IMR-90 (cell line): ENCODE measurements at regions not wholly inside any gene's neighbourhood (a gene's known extent, or its start where the extent isn't known, plus 50 kb on each side); places are given as distances from the start of the nearest gene placed in this dataset.

Experiments used
- ATAC-seq: fragments of 200-7000 bp; cut with Tn5 transposase; 2 replicates; pipeline ENCODE4 v1.9.1; 2020; ENCODE audit warnings: low read depth, mild to moderate bottlenecking, moderate library complexity
- BruUV-seq: library from RNA; stranded (reverse); fragments of 400-500 nt; replicated peaks from 2 replicates; lab custom pipeline; 2021; lab: Mats Ljungman, UMichigan
- CTCF ChIA-PET: fragments of 300-600 bp; formaldehyde crosslinking; extraction: SDS; loops from one replicate; lab custom pipeline; 2021; ENCODE audit warnings: antibody characterized with exemption; lab: Yijun Ruan, JAX
- POLR2A ChIA-PET: fragments of 300-600 bp; sonication (Branson Sonifier 250); formaldehyde crosslinking; loops from one replicate; lab custom pipeline; 2022; ENCODE audit warnings: antibody characterized with exemption; ENCODE audit not compliant: unreplicated experiment; lab: Charles Lee
- DNase-seq: peaks from one replicate; pipeline ENCODE4 v3.0.0; 2013
- H2AFZ ChIP-seq: replicated peaks from 2 replicates; pipeline ENCODE3; 2013; ENCODE audit warnings: low read length, mild to moderate bottlenecking; ENCODE audit not compliant: poor library complexity
- H2AK5ac ChIP-seq: 2 replicates; pipeline ENCODE4 v1.6.1; 2013; ENCODE audit warnings: low read depth, low read length, inconsistent platforms
- H2AK9ac ChIP-seq: replicated peaks from 2 replicates; pipeline ENCODE3; 2013; ENCODE audit warnings: mild to moderate bottlenecking, low read depth, low read length, moderate library complexity; ENCODE audit not compliant: poor library complexity
- H2BK120ac ChIP-seq: 2 replicates; pipeline ENCODE4 v1.6.1; 2013; ENCODE audit warnings: low read depth, low read length, inconsistent platforms
- H2BK15ac ChIP-seq: 3 replicates; pipeline ENCODE4 v1.6.1; 2013; ENCODE audit warnings: low read depth, low read length, inconsistent platforms
- H2BK20ac ChIP-seq: 2 replicates; pipeline ENCODE4 v1.6.1; 2013; ENCODE audit warnings: low read depth, mild to moderate bottlenecking, inconsistent platforms, low read length, moderate library complexity
- H2BK5ac ChIP-seq: 2 replicates; pipeline ENCODE4 v1.6.1; 2013; ENCODE audit warnings: mild to moderate bottlenecking, low read depth, low read length, inconsistent platforms; ENCODE audit not compliant: poor library complexity, severe bottlenecking
- H3K14ac ChIP-seq: replicated peaks from 2 replicates; pipeline ENCODE4 v1.6.1; 2013; ENCODE audit warnings: low read depth, low read length, inconsistent platforms
- H3K18ac ChIP-seq: 2 replicates; pipeline ENCODE4 v1.6.1; 2013; ENCODE audit warnings: low read depth, low read length, control low read depth
- H3K23ac ChIP-seq: 2 replicates; pipeline ENCODE4 v1.6.1; 2013; ENCODE audit warnings: low read depth, low read length, inconsistent platforms
- H3K27ac ChIP-seq: 2 replicates; pipeline ENCODE4 v1.5.1; 2013; ENCODE audit warnings: mild to moderate bottlenecking, control low read depth, low read length; ENCODE audit not compliant: insufficient read depth
- H3K27me3 ChIP-seq: 2 replicates; pipeline ENCODE4 v1.6.1; 2013; ENCODE audit warnings: low read length; ENCODE audit not compliant: control insufficient read depth, insufficient read depth
- H3K36me3 ChIP-seq: 2 replicates; pipeline ENCODE4 v1.6.1; 2013; ENCODE audit warnings: low read length, mixed read lengths; ENCODE audit not compliant: control insufficient read depth, insufficient read depth
- H3K4ac ChIP-seq: 2 replicates; pipeline ENCODE4 v1.6.1; 2013; ENCODE audit warnings: low read depth, low read length, inconsistent platforms
- H3K4me1 ChIP-seq: 2 replicates; pipeline ENCODE4 v1.6.1; 2013; ENCODE audit warnings: low read length, mixed read lengths; ENCODE audit not compliant: control insufficient read depth, insufficient read depth
- H3K4me2 ChIP-seq: 2 replicates; pipeline ENCODE4 v1.6.1; 2013; ENCODE audit warnings: low read depth, mild to moderate bottlenecking, control low read depth, low read length, moderate library complexity
- H3K4me3 ChIP-seq: 2 replicates; pipeline ENCODE4 v1.5.1; 2013; ENCODE audit warnings: low read depth, mild to moderate bottlenecking, control low read depth, low read length, moderate library complexity; ENCODE audit not compliant: insufficient read depth
- H3K56ac ChIP-seq: 2 replicates; pipeline ENCODE4 v1.6.1; 2013; ENCODE audit warnings: low read length, inconsistent platforms; ENCODE audit not compliant: insufficient read depth; ENCODE audit errors: extremely low read depth
- H3K79me1 ChIP-seq, 2 experiments: 2 replicates each; pipeline ENCODE4 v1.6.1; 2013; ENCODE audit warnings: low read length in 2 of 2, inconsistent platforms in 1 of 2, low read depth in 1 of 2
- H3K9ac ChIP-seq: 2 replicates; pipeline ENCODE4 v1.6.1; 2013; ENCODE audit warnings: low read depth, low read length, control low read depth
- H3K9me1 ChIP-seq: 2 replicates; pipeline ENCODE4 v1.6.1; 2013; ENCODE audit warnings: low read length, inconsistent platforms; ENCODE audit not compliant: insufficient read depth
- H3K9me3 ChIP-seq: 2 replicates; pipeline ENCODE4 v1.6.1; 2013; ENCODE audit warnings: low read length; ENCODE audit not compliant: control insufficient read depth, insufficient read depth
- H4K20me1 ChIP-seq: 2 replicates; pipeline ENCODE4 v1.6.1; 2013; ENCODE audit warnings: low read length, inconsistent platforms; ENCODE audit not compliant: insufficient read depth
- H4K5ac ChIP-seq: 2 replicates; pipeline ENCODE4 v1.6.1; 2013; ENCODE audit warnings: mild to moderate bottlenecking, low read depth, low read length, control low read depth
- H4K8ac ChIP-seq, 2 experiments: 2 replicates each; pipeline ENCODE4 v1.6.1; 2013; ENCODE audit warnings: low read depth in 2 of 2, low read length in 2 of 2, control low read depth in 1 of 2, inconsistent platforms in 1 of 2
- H4K91ac ChIP-seq: 2 replicates; pipeline ENCODE4 v1.6.1; 2013; ENCODE audit warnings: low read depth, low read length, inconsistent platforms; ENCODE audit not compliant: insufficient read depth
- CEBPB ChIP-seq: IDR thresholded peaks from 2 replicates; pipeline ENCODE4 v1.6.1; 2012; ENCODE audit warnings: low read depth, low read length, improper control_type of control experiment
- CHD1 ChIP-seq: IDR thresholded peaks from 2 replicates; pipeline ENCODE4 v1.6.1; 2012; ENCODE audit warnings: low read depth, low read length, improper control_type of control experiment
- CTCF ChIP-seq: conservative IDR thresholded peaks from 2 replicates; pipeline ENCODE4 v1.5.1; 2012; ENCODE audit warnings: mild to moderate bottlenecking, low read depth, low read length, improper control_type of control experiment
- ELK1 ChIP-seq: fragments of 150-350 bp; IDR thresholded peaks from 2 replicates; pipeline ENCODE4 v1.6.1; 2016; ENCODE audit warnings: low read depth, mild to moderate bottlenecking, low read length, moderate library complexity, borderline replicate concordance
- FOS ChIP-seq: fragments of 150-350 bp; IDR thresholded peaks from 2 replicates; pipeline ENCODE4 v1.6.1; 2016; ENCODE audit warnings: low read depth, low read length
- MAFK ChIP-seq: IDR thresholded peaks from 2 replicates; pipeline ENCODE4 v1.6.1; 2012; ENCODE audit warnings: low read depth, low read length, improper control_type of control experiment
- MAZ ChIP-seq: IDR thresholded peaks from 2 replicates; pipeline ENCODE4 v1.6.1; 2012; ENCODE audit warnings: low read depth, mild to moderate bottlenecking, low read length, improper control_type of control experiment, moderate library complexity, borderline replicate concordance
- NFE2L2 ChIP-seq: fragments of 150-350 bp; IDR thresholded peaks from 2 replicates; pipeline ENCODE4 v1.6.1; 2016; ENCODE audit warnings: low read depth, mild to moderate bottlenecking, low read length
- POLR2A ChIP-seq: IDR thresholded peaks from 2 replicates; pipeline ENCODE4 v1.6.1; 2012; ENCODE audit warnings: mild to moderate bottlenecking, low read depth, low read length
- RAD21 ChIP-seq: IDR thresholded peaks from 2 replicates; pipeline ENCODE4 v1.6.1; 2012; ENCODE audit warnings: low read length, improper control_type of control experiment
- RCOR1 ChIP-seq: IDR thresholded peaks from 2 replicates; pipeline ENCODE4 v1.6.1; 2012; ENCODE audit warnings: mild to moderate bottlenecking, low read length, improper control_type of control experiment; ENCODE audit not compliant: insufficient replicate concordance
- WGBS, 2 experiments: methylation state at CpG; one replicate each; pipeline versions ENCODE4 v1.1.5 to v1.1.7; 2013; ENCODE audit warnings: missing lambda C conversion rate in 2 of 2; ENCODE audit not compliant: insufficient read length in 1 of 2; ENCODE audit errors: extremely low coverage in 2 of 2; 5-methylcytosine and 5-hydroxymethylcytosine counted together
- dilution Hi-C: fragments of 300-500 bp; cut with HindIII; formaldehyde crosslinking; loops from one replicate; pipeline ENCODE4 v1.14.3; 2018; ENCODE audit warnings: low sequenced_read_pairs; ENCODE audit not compliant: unreplicated experiment
- in situ Hi-C: fragments of 300-500 bp; cut with MboI; formaldehyde crosslinking; loops from 3 replicates; pipeline ENCODE4 v1.14.3; 2019; ENCODE audit warnings: low sequenced_read_pairs, inconsistent platforms, mixed read lengths
- intact Hi-C: fragments of 100-400 bp; cut with micrococcal nuclease; formaldehyde crosslinking; loops from 2 replicates; pipeline ENCODE4 v1.10.0; 2022

GRCh38 chr18:67219821-67220220, 296.7 kb downstream of the DSEL start:
- no peaks in the 10 kb centered on the region for H3K27me3 ChIP-seq
- no peak overlapping the region for H2AFZ ChIP-seq
- H3K9ac ChIP-seq, result no peak overlapping the region
- no peak overlapping the region for H4K8ac ChIP-seq
- no peak overlapping the region for H4K91ac ChIP-seq
- DNase-seq (no peak), ATAC-seq (no peak)
- no peak overlapping the region for H3K23ac ChIP-seq
- H2BK20ac ChIP-seq, result 0 out of 2 replicates have a peak overlapping the region, but pooled peaks have one; percentile 20
- no peak overlapping the region; the same call in 1 of the 2 replicates for H3K4ac ChIP-seq
- H3K9me3 ChIP-seq, result 0 out of 2 replicates have a peak, but pooled peaks cover 1% of the 10 kb centered on the region
- H3K27ac ChIP-seq, result no peak overlapping the region
- no peaks in the 10 kb centered on the region for H3K9me1 ChIP-seq
- dilution Hi-C loops, result no loop called here
- H3K4me1 ChIP-seq, result no peaks in the 10 kb centered on the region
- no peak overlapping the region for H3K4me3 ChIP-seq
- no peaks in the 10 kb centered on the region for H3K79me1 ChIP-seq
- 0 out of 2 replicates have a peak overlapping the region, but pooled peaks have one; percentile 21 for H3K14ac ChIP-seq
- intact Hi-C loops, result loop anchor here (5.0 to 10.0 kb wide), 4 partner anchors 142 to 955 kb away; no protein-coding TSS in a partner anchor
- H3K56ac ChIP-seq, result no peak overlapping the region
- no peak overlapping the region; the same call in 2 of the 3 replicates for H2BK15ac ChIP-seq
- ChIA-PET POLR2A (no interaction called here), CTCF (no interaction called here)
- no peak overlapping the region for H3K18ac ChIP-seq
- no peak overlapping the region for H3K4me2 ChIP-seq
- no peak overlapping the region for H2BK5ac ChIP-seq
- no peaks in the 10 kb centered on the region for H3K36me3 ChIP-seq
- in situ Hi-C loops, result loop anchor here (5.0 kb wide), 2 partner anchors 292 to 1442 kb away; no protein-coding TSS in a partner anchor
- no peak overlapping the region for H4K5ac ChIP-seq
- H2BK120ac ChIP-seq, result no peak overlapping the region
- no peak overlapping the region for H2AK9ac ChIP-seq
- TF ChIP-seq FOS, result no peak
- TF ChIP-seq POLR2A, result no peak
- TF ChIP-seq MAZ, result no peak
- no peak for TF ChIP-seq NFE2L2
- no peak for TF ChIP-seq ELK1
- no peak for TF ChIP-seq CEBPB
- no peak for TF ChIP-seq CTCF
- no peak for TF ChIP-seq CHD1
- TF ChIP-seq MAFK, result no peak
- TF ChIP-seq RAD21, result no peak
- TF ChIP-seq RCOR1, result no peak
- peak overlapping the region; percentile 33 for H2AK5ac ChIP-seq
- no peaks in the 10 kb centered on the region for H4K20me1 ChIP-seq
- BruUV-seq, result no TSS peak
- WGBS, 2 experiments, result no CpG with 5 or more reads among the region's 5 CpGs
